ENCODE measurements at regions not wholly inside any gene's neighbourhood (a gene's known extent, or its start where the extent isn't known, plus 50 kb on each side); places are given as distances from the start of the nearest gene placed in this dataset.

- FAIRE-seq (no peak), DNase-seq (ENCODE audit: insufficient read length, low spot score) (no peak)
- no peak for TF ChIP-seq PAX5 (IDR thresholded peaks at IDR 0.05; ENCODE audit: insufficient read depth, low read length, severe bottlenecking)
- no peak for TF ChIP-seq POLR2A (IDR thresholded peaks at IDR 0.05; ENCODE audit: low read depth, low read length)
- no peak for TF ChIP-seq POU2F2 (IDR thresholded peaks at IDR 0.05; ENCODE audit: low read depth, low read length)
- TF ChIP-seq SPI1 (IDR thresholded peaks at IDR 0.05; ENCODE audit: low read depth, low read length): no peak
- no peak for TF ChIP-seq POLR2AphosphoS5 (IDR thresholded peaks at IDR 0.05; ENCODE audit: low read depth, low read length)
These were observed 305.9 kb downstream of the CHL1 start for GRCh38 chr3:502486-502885.

GRCh38 chr3:513301-513700 lies 316.7 kb downstream of the CHL1 start:
- no peak for FAIRE-seq
- TF ChIP-seq POU2F2 (IDR thresholded peaks at IDR 0.05; ENCODE audit: low read depth, low read length) (no peak), SPI1 (IDR thresholded peaks at IDR 0.05; ENCODE audit: low read depth, low read length) (no peak), POLR2A (IDR thresholded peaks at IDR 0.05; ENCODE audit: low read depth, low read length) (no peak), PAX5 (IDR thresholded peaks at IDR 0.05; ENCODE audit: insufficient read depth, low read length, severe bottlenecking) (no peak), POLR2AphosphoS5 (IDR thresholded peaks at IDR 0.05; ENCODE audit: low read depth, low read length) (no peak), TAF1 (IDR thresholded peaks at IDR 0.05; ENCODE audit: low read depth, low read length) (no peak)

GRCh38 chr3:514192-514591 lies 317.6 kb downstream of the CHL1 start:
- no peak for FAIRE-seq
- TF ChIP-seq POLR2AphosphoS5 (IDR thresholded peaks at IDR 0.05; ENCODE audit: low read depth, low read length) (no peak), SPI1 (IDR thresholded peaks at IDR 0.05; ENCODE audit: low read depth, low read length) (no peak), TAF1 (IDR thresholded peaks at IDR 0.05; ENCODE audit: low read depth, low read length) (no peak), POU2F2 (IDR thresholded peaks at IDR 0.05; ENCODE audit: low read depth, low read length) (no peak), PAX5 (IDR thresholded peaks at IDR 0.05; ENCODE audit: insufficient read depth, low read length, severe bottlenecking) (no peak), POLR2A (IDR thresholded peaks at IDR 0.05; ENCODE audit: low read depth, low read length) (no peak)
- DNase-seq (ENCODE audit: insufficient read length, low spot score): no peak

More at GRCh38 chr3:513301-513700, 316.7 kb downstream of the CHL1 start:
- no peak for DNase-seq (ENCODE audit: insufficient read length, low spot score)

DNA sequence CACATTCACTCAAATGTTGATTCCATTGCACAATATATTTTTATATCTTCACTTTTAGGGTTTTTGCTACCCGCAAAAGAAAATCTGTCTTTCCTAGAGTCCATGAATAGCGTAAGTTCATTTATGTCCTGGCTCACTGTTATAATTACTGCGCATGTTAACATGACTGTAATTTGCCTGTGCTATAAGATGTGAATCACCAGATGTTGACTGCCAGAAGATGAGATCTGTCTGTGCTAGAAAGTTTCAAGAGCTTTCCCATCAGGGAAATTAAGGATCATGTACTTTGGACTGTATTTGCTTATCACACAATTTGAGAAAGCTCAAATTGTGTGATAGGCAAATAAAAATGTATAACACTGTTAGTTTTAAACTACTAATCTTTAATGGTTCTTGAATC lies 322.5 kb downstream of the CHL1 start:
- DNase-seq (ENCODE audit: insufficient read length, low spot score) (no peak), FAIRE-seq (no peak)
- TF ChIP-seq TAF1 (IDR thresholded peaks at IDR 0.05; ENCODE audit: low read depth, low read length): no peak
- TF ChIP-seq POU2F2 (IDR thresholded peaks at IDR 0.05; ENCODE audit: low read depth, low read length): no peak
- no peak for TF ChIP-seq PAX5 (IDR thresholded peaks at IDR 0.05; ENCODE audit: insufficient read depth, low read length, severe bottlenecking)
- TF ChIP-seq SPI1 (IDR thresholded peaks at IDR 0.05; ENCODE audit: low read depth, low read length): no peak
- TF ChIP-seq POLR2AphosphoS5 (IDR thresholded peaks at IDR 0.05; ENCODE audit: low read depth, low read length): no peak
- TF ChIP-seq POLR2A (IDR thresholded peaks at IDR 0.05; ENCODE audit: low read depth, low read length): no peak

DNA sequence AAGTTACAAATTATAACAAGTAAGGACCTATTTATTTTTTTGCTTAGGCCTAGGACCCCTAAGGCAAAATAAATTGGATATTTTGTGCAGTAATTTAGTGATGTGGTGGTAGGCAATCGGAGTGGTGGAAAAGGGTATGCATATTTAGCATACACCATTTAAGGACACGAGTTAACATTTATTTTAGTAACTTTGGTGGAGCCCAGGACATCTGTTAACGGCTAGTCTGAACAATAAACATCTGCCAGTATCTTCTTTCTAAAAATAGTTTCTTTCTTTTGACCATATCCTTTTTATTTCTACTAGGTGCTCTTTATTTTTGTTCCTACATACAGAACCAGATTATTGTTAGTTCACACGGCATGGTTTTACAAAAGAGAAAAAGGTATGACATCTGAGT lies 326.3 kb downstream of the CHL1 start:
- TF ChIP-seq POLR2AphosphoS5 (IDR thresholded peaks at IDR 0.05; ENCODE audit: low read depth, low read length) (no peak), POU2F2 (IDR thresholded peaks at IDR 0.05; ENCODE audit: low read depth, low read length) (no peak), POLR2A (IDR thresholded peaks at IDR 0.05; ENCODE audit: low read depth, low read length) (no peak), PAX5 (IDR thresholded peaks at IDR 0.05; ENCODE audit: insufficient read depth, low read length, severe bottlenecking) (no peak), TAF1 (IDR thresholded peaks at IDR 0.05; ENCODE audit: low read depth, low read length) (no peak), SPI1 (IDR thresholded peaks at IDR 0.05; ENCODE audit: low read depth, low read length) (no peak)
- FAIRE-seq (no peak), DNase-seq (ENCODE audit: insufficient read length, low spot score) (no peak)

DNA sequence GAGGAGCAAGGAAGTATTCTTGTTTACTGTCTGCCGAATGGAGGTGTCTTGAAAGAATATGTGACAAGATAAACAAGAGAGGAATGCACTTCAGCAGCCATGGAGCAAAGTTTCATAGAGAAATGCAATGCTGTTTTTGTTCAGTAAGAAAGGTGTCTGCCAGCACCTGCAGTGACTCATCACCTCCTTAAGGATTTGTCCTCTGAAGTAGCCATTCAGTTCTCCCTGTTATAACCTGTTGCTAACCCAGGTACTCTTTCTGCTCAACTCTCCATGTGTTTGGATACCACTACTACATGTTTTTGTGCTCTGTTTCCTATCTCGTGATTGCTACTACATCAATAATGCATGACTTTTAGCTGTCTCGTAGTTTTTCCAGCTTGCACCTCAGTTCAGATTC lies 328.9 kb downstream of the CHL1 start:
- no peak for FAIRE-seq
- TF ChIP-seq PAX5 (IDR thresholded peaks at IDR 0.05; ENCODE audit: insufficient read depth, low read length, severe bottlenecking) (no peak), TAF1 (IDR thresholded peaks at IDR 0.05; ENCODE audit: low read depth, low read length) (no peak), POLR2AphosphoS5 (IDR thresholded peaks at IDR 0.05; ENCODE audit: low read depth, low read length) (no peak), SPI1 (IDR thresholded peaks at IDR 0.05; ENCODE audit: low read depth, low read length) (no peak), POLR2A (IDR thresholded peaks at IDR 0.05; ENCODE audit: low read depth, low read length) (no peak), POU2F2 (IDR thresholded peaks at IDR 0.05; ENCODE audit: low read depth, low read length) (no peak)
- no peak for DNase-seq (ENCODE audit: insufficient read length, low spot score)

- DNase-seq (ENCODE audit: insufficient read length, low spot score) (no peak), FAIRE-seq (no peak)
- TF ChIP-seq SPI1 (IDR thresholded peaks at IDR 0.05; ENCODE audit: low read depth, low read length) (no peak), POLR2A (IDR thresholded peaks at IDR 0.05; ENCODE audit: low read depth, low read length) (no peak), TAF1 (IDR thresholded peaks at IDR 0.05; ENCODE audit: low read depth, low read length) (no peak), PAX5 (IDR thresholded peaks at IDR 0.05; ENCODE audit: insufficient read depth, low read length, severe bottlenecking) (no peak), POLR2AphosphoS5 (IDR thresholded peaks at IDR 0.05; ENCODE audit: low read depth, low read length) (no peak), POU2F2 (IDR thresholded peaks at IDR 0.05; ENCODE audit: low read depth, low read length) (no peak)
These were observed 339.2 kb downstream of the CHL1 start for GRCh38 chr3:535566-536416.

DNA sequence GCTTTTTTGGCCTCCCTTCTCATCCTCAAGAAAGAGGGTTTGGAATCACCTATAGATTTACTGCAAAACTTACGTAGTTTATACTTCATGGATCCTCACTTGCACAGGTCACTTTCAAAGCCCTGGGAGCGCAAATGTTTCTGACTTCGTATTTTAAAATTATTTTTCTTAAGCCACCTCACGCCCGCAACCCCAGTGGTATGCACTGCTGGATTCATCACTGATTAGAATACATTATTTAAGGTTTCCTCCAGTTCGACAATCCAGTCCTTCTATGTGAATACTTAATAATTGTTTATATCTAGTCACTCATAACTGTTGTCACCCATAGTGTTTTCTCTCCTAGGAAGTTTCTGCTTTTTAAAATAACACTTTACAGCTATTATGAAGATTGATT lies 339.9 kb downstream of the CHL1 start:
- TF ChIP-seq POLR2A (IDR thresholded peaks at IDR 0.05; ENCODE audit: low read depth, low read length): no peak
- no peak for TF ChIP-seq POLR2AphosphoS5 (IDR thresholded peaks at IDR 0.05; ENCODE audit: low read depth, low read length)
- no peak for TF ChIP-seq SPI1 (IDR thresholded peaks at IDR 0.05; ENCODE audit: low read depth, low read length)
- TF ChIP-seq POU2F2 (IDR thresholded peaks at IDR 0.05; ENCODE audit: low read depth, low read length): no peak
- no peak for TF ChIP-seq TAF1 (IDR thresholded peaks at IDR 0.05; ENCODE audit: low read depth, low read length)
- TF ChIP-seq PAX5 (IDR thresholded peaks at IDR 0.05; ENCODE audit: insufficient read depth, low read length, severe bottlenecking): no peak
- no peak for DNase-seq (ENCODE audit: insufficient read length, low spot score)
- no peak for FAIRE-seq

DNA sequence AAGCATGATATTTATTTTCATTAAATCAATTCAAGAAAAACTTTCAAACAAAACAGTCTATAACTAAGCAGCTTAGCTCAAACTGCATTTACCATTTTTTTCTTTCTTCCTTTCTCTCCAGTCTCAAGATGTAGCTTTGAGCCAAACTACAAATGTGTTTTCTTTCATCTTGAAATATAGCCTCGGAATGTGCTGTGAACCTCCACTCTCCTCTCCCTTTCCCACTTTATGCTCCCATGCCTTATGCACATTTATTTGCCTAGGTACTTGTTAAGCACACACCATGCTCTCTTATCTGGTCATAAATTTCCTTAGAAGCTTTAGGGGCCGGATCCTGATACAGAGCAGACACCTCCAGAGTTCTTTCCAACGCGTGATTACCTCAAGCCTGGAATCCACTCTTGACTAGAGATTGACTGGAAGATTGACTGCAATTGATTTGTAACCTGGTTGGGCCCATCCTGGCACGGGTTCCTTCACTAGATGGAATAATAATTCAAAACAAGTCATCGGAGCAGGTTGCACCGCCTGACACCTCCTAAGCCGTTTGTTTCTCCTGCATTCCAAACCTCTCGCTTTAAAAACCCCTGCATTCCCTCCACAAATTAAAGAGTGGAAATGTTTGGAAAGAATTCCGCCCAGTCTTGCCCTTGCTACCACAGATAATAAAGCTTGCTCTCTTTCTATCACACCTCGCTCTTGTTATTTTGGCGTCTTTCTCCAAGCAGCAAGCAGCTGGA lies 344.7 kb downstream of the CHL1 start:
- no peak for TF ChIP-seq TAF1 (IDR thresholded peaks at IDR 0.05; ENCODE audit: low read depth, low read length)
- TF ChIP-seq POLR2AphosphoS5 (IDR thresholded peaks at IDR 0.05; ENCODE audit: low read depth, low read length): no peak
- TF ChIP-seq POU2F2 (IDR thresholded peaks at IDR 0.05; ENCODE audit: low read depth, low read length): no peak
- no peak for TF ChIP-seq SPI1 (IDR thresholded peaks at IDR 0.05; ENCODE audit: low read depth, low read length)
- TF ChIP-seq POLR2A (IDR thresholded peaks at IDR 0.05; ENCODE audit: low read depth, low read length): no peak
- TF ChIP-seq PAX5 (IDR thresholded peaks at IDR 0.05; ENCODE audit: insufficient read depth, low read length, severe bottlenecking): no peak
- FAIRE-seq (no peak), DNase-seq (ENCODE audit: insufficient read length, low spot score) (no peak)
